Fibroblast of skin of right quadriceps (primary cell): ENCODE measurements at regions not wholly inside any gene's neighbourhood (a gene's known extent, or its start where the extent isn't known, plus 50 kb on each side); places are given as distances from the start of the nearest gene placed in this dataset.
A peak's percentile ranks its signal among the peaks of the same experiment; 100 is the strongest.
"Not testable (repeated sequence)": the region's sequence is repeated elsewhere in the genome, so short reads cannot be mapped to it uniquely, and the experiment has no call there.

Source experiments
- DNase-seq: peaks from one replicate; pipeline ENCODE4 v3.0.0-alpha.2; 2013

DNA sequence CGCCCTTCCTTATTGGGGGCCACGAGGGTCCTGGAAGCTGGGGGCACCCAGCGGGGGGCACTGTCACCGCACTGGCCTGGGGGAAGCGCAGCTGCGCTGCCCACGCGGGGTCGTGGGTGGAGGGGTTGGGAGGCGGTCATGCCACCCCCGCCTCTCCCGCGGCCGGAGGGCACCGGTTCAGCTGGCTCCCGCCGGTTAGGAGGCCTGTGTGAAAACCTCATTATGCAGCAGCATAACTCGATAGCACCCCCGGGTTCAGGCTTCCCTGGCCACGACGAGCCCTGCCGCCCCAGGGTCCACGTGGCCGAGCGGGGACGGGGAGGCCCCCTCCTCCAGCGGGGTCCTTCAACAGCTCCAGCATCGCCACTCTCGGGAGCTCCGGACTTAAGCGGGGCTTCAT is 91.2 kb upstream of the ERCC6L2 start:
- no peak for DNase-seq

DNA sequence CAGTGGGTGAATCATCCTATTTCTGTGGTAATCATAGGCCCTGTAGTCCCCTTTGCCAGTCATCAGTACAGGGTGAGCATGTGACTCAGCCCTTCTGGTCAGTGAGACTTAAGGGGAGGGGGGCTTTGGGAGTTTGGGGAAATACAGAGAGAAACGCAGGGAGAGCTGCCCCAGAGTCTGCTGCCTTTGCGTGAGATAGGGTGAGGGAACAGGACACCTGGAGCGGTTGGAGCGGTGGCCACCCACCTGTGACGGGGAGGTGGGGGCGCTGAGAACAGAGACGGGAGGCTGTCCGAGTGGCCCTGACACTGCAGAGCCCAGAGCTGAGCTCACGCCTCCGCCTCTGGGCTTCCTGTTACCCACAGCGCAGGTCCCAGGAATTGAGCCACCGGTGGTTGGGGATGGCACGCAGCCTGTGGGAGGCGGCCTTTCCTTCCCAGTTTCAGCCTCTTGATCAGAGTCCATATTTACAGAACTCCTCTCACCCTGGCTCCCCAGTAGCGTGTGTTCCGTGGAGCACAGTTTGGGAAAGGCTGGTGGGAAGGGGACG is 92.0 kb upstream of the ERCC6L2 start:
- peak; percentile 50 for DNase-seq

DNA sequence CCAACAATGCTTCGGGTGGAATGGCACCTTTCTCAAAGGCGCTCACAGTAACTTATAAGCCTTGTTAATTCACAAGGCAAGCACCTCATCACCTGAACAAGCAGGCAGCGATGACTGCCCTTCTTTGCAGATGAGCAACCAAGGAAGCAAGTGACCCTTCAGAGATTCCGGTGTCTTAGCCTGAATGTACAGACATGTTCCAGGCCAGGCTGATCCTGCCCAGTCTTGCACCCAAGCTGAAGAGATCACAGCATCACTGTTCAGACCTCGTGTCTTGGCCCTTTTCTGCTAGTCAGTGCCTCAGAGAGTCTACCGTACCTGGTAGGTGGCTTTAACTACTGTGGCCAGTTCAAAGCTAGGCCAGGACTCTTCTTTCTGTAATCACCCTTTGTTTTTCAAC is 94.7 kb upstream of the ERCC6L2 start:
- DNase-seq, result no peak

DNA sequence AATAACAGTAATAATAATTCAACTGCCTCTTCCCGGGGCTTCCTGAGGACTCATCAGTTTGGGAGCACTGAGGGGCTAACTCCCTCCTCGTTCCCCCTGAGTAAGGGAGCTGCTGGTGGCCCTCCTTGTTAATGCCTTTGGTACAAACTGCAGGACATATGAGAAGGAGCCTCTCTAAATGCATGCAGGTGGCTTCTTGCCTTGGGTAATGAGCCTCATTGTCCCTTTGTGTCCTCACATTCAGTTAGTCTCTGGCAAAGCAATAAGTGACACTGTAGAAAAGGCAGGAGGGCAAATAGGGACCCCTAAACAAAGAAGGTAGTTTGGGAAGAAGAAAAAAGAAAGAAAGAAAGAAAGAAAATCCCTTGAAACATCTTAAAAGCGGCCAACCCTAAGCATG is 95.4 kb upstream of the ERCC6L2 start:
- no peak for DNase-seq

DNA sequence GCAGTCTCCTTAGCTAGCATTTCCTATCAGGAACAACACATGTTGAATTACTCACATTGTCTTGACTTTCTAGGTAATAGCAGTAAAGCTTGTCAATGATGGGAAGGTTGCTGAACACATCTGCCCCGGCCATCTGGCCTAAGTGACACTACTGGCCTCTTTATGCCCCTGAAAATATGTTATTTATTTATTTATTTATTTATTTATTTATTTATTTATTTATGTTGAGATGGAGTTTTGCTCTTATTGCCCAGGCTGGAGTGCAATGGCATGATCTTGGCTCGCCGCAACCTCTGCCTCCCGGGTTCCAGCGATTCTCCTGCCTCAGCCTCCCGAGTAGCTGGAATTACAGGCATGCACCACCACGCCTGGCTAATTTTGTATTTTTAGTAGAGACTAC is 95.9 kb upstream of the ERCC6L2 start:
- not testable (repeated sequence) for DNase-seq

DNA sequence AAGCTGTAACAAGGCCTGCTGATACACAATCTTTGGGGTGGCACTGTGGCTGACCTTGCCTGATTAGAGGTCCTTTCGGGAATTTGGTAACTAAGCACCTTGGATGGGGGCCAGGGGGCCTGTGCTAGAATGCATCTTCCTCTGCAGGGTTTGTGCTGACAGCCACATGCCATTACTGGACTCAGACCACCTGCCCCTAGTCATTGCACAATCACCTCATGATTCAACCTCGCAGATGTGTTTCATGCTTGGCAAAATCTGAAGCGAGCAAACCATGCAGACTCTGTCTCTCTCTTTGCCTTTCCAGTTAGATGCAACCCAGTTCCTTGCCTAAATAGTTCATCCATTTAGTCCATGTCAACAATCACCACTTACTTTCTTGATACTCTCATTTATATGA is 96.5 kb upstream of the ERCC6L2 start:
- DNase-seq, result peak; percentile 77

DNA sequence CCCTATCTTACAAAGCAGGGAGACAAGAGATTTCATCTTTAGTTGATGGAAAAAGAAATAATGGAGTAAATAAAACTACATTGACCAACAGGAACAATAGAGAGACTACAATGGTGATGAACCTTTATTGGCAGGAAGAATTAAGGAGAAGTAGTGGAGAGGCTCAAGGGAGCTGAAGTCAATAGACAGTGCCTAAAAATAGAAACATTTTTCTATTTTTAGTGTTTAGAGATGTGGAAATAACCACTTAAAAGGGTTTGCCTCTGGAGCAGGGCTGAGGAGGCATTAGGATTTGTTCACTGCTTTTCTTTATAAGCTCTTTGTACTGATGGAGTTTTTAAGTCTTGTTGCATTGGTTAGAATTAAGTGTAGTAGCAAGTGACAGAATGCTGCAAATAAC is 98.4 kb upstream of the ERCC6L2 start:
- no peak for DNase-seq

DNA sequence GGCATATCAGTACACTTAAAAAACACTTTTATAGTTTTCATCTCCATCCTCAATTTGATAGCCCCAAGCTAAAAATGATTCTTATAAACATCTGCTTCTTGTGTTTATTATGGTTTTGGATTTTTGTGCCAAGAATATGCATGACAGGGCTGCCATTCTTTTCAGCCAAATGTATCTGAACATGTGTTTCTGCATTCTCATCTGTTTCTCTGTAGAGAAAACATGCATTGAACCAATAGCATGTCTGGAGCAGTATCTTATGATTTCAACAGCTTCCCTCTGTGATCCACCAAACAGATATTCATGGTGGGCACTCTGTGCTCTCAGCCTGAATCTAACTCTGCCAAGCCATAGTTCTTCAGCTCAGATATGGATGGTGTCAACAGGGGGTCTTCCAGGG is 99.3 kb upstream of the ERCC6L2 start:
- DNase-seq, result peak; percentile 31

DNA sequence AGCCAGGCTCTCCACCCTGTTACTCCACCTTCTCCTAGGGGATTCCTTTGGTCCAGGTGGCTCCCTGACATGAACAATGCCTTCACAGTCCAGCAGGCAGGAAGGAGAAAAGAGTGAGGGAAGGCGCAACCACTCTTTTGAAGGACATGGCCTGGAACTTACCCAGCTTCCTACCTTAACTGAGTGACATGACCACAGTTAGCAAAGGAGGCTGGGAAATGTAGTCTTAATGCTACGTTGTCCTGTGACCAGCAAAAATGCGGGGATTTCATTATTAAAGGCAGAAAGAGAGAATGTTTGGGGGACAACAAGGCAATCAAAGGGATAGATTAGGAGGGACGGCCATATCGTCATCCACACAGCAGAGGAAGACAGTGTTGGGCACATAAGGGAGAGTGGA is 100.3 kb upstream of the ERCC6L2 start:
- no peak for DNase-seq

DNA sequence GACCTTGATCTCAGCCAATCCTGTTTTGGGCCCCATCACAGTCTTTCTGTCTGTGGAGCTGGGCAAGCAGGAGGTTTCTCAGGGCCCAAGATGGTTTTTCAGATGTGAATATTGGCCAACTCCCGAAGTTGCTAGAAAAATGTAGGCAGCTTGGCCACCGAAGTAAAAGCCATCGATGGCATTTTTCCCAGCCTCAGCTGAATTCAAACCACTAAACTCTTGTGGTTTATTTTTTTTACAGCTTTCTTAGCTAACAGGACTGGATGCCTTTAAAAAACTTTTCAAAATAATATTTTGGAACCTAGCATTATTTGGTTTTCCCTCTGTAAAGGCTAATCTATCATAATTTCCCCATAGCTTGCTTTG is 102.5 kb upstream of the ERCC6L2 start:
- peak; percentile 74 for DNase-seq

DNA sequence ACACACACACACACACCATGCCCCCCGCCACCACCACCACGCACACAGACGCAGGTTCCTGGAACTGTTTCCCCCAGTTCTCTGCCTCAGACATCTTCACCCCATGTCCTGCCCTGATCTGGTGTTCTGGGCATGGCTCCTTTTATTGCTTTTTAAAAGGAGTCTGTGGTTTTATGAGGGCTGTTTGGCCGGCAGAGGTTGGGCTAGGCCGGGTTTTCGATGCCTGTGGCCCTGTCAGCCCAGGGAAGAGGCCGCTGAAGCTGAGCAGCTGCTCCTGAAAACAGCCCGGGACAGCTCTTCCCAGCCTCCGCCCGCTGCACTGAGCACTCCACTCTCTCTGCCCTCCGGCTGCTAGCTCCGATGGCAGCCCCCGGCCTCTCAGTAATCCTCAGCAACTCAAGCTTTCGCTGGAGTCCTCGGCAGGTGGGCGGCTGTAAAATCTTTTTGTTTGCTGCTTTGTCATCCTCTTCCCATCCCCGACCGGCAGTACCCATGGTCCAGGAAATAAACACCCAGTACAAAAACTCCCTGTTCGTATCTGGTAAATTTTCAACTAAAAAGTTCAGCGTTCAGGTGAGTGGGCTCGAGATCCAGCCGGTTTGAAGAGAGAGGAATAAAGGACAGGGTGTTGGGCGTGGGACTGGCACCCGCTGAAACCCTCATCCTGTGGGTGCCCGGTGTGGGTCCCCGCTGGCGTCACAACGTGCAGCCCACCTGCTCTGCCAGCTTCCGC is 103.0 kb upstream of the ERCC6L2 start:
- DNase-seq, result peak; percentile 25

DNA sequence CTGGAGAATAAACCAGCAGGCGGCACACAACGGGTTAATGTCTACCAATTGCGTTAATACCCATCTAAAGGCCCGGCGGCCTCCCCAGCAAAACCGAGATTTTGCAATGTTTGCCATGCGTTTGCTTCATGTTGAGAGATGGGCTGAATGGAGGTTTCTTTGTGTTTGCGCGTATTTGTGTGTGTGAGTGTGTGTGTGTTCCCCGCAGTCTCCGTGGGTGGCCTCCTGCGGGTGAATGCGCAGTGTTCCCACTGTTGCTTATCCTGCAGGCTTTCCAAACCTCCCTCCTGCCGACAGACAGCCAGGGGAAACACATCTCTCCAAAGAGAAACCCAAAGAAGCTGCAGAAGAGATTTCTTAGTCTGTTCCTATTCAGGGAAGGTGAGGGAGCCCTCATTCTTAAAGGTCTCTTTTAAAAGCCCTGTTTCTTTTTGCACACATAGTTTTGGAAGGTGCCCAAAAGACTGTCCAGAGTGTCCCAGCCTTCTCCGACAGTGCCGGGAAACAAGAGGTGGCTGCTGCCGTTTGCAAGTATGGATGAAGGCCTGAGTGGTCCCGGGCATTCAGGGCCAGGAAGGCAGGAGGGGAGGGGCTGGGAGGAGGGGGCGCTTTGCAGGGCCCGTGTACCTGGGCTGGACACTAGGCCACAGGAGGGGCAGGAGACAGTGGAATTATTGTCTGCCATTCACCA is 103.8 kb upstream of the ERCC6L2 start:
- peak; percentile 60 for DNase-seq

DNA sequence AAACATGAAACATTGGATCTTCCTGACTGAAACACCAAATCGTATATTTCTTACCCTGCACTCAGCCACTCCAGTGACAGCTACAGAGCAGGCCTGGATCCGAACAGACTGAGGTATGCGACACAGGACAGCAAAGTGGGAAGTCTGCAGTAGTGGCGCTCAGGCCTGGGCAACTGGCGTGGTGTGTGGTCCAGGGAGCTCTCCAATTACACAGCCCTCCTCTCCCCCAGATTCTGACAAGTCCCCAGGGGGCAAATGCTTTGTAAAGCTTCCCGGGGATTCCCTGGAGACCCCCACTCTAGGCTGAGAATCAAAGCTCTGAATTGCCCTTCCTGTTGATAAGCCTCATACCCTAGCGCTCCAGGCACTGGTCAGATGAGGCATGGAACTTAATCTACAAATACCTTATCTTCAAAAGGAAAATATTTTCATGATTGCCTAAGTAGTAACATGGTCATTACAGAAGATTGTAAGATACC is 104.8 kb upstream of the ERCC6L2 start:
- no peak for DNase-seq

DNA sequence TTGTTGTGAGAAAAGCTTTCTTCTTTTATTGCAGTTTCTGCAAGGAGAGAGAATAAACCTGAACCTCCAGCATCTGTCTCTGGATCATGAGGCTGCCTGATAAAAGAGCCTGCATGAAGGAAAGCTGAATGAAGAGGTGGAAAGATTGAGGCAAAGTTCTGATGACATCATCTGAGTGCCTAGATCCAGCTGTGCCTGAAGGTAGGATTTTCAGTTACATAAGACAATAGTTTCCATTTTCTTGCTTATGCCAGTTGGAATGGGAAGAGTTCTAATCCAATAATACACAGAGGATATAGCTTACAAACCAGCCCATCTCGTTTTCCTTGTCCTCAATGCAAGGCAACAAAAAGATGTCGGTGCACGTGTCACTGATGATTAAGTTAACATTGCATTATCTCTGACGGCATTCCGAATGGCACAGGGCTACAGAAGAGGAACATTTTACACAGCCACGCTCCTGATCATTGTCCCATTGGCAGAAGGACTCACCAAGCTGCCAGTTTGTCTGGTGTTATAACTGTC is 105.5 kb upstream of the ERCC6L2 start:
- no peak for DNase-seq

DNA sequence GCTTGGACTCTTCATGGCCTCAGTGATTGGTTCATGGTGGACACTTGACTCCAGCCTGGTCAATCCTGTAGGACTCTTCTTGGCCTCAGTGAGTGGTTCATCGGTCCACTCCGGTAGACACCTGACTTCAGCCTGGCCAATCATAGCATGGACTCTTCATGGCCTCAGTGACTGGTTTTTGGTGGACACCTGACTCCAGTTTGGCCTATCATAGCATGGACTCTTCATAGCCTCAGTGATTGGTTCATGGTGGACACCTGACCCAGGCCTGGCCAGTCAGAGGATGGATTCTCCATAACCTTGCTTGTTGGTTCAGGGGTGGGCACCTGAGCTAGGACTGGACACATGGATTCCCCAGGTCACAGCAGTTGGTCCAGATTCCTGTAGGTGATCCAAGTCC is 106.0 kb upstream of the ERCC6L2 start:
- DNase-seq, result no peak

DNA sequence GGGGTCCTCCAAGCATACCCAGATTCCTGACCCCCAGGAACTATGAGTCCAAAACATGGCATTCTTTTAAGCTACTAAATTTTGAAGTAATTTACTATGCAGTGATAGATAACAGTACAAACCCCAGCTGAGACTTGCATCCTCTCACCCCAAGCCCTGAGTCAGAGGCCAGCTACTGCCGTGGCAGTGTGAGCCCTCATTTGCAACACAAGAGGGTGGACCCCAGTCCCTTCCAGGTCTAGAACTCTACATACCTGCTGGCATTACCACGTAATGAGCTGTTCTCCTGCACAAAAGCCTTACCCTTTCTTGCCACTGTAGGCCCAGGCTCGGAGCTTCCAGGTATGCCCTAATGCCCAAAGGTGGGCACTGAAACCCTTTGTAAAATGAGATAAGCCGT is 108.6 kb upstream of the ERCC6L2 start:
- DNase-seq, result no peak

DNA sequence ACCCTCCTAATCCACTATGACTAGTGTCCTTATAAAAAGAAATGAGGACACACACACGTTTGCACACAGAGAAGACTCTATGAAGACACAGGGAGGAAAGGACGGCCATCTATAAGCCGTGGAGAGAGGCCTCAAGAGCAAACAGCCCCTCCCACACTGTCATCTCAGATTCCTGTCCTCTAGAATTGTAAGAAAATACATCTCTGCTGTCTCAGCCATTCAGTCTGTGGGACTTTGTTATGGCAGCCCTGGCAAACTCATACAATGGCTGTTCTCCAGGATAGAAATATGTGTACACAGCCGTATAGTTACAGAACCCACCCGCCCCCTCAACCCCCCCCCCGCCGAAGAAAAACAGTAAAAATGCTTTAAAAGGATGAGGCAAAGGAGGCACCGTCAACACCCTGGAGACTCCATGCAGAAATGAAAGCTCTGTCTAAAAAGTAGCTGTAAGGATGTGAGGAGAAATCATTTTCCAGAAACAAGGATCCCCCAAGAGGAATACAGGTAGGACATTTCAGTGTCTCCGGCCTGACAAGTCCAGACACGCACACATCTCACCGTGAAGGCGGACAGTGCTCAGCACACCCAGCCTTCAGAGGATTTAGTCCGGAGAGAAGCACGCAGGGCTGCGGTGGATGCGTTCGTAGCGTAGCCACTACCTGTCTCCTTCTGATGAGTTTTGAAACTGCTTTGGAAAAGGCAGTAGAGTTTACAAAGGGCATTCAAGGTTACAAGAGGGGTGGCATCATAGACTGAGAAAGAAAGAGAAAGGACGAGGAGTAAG is 110.8 kb upstream of the ERCC6L2 start:
- no peak for DNase-seq

DNA sequence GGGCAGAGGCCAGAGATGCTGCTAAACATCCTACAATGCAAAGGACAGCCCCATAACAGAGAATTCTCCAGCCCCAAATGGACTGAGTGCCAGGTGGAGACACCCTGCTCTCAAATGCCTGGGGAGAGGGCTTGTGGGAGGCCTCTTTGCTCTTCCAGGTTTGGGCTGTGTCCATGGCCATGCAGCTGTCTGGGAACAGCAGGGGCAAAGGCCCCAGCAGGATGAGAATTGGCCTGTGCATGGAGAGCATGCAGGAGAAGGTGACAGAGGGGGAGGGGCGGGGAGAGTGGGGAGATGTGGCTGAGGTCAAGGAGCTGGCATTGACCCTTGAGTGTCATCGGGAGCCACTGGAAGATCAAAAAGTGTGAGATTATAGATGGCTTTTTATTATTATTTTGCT is 111.5 kb upstream of the ERCC6L2 start:
- no peak for DNase-seq

DNA sequence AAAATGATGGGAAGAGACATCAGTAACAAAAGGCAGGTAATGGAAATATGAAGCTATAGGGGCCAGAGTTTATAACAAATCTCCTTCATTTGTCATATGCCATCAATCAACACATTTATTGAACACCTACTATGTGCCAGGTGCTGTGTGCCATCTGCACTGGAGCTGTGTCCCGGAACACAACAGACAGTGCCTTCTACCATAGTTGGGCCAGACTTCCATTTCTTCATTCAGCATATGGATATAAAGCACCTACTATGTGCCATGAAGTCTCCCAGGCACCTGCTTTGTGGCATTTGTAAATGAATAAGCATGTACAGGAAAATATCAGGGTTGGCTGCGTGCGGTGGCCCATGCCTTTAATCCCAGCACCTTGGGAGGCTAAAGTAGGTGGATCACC is 112.5 kb upstream of the ERCC6L2 start:
- no peak for DNase-seq

DNA sequence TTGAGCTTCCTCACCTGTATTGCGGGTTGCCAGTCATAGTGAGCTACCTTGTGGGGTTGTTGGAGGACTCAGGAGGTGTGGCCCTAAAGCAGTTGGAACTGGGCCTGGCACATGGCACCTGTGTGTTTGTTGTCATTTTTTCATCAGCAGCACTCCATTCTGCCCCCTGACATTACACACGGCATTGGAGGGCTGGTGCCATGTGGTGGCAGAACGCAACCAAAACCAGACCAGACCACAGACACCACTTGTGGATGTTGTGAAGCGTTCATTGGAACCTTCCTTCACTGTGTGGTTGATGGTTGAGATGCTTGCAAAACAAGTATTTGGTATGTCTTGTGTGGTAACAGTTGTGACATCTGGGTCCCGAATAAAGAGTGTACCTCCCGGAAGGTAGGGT is 113.2 kb upstream of the ERCC6L2 start:
- no peak for DNase-seq

DNA sequence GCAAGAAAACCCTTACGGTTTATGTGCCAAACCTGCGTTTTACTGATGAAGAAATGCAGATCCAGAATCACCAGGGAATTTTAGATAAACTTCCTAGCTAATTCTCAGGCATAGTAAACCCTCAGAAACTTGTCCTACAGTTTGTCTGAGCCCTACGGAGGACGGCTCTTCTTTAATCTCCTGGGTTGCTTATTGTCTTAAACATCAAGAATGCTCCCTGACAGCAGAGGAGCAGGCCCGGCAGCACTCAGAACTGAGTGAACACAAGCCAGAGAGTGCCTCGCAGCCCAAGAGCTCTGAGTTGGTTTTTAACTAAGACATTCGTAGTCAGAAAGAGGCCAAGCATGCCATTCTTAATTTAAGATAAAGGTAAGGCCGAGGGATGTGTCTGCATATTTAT is 114.7 kb upstream of the ERCC6L2 start:
- DNase-seq, result no peak

DNA sequence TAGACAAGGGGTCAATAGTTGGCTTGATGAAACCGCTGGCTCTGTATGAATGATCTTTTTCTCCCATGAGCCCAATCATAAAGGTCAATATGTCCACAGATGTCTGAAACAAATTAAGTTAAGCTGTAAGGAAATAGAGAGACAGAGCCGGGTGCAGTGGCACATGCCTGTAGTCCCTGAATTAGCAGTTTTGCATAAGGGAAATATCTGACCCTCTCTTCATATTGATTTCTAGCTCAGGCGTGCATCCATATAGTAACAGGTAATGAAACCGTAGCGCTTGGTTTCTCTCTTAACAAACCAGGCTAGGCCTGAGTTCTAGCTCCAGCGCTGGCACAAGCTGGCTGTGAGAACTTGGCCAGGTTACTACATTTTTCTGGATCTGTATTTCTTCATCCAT is 118.1 kb upstream of the ERCC6L2 start:
- no peak for DNase-seq

DNA sequence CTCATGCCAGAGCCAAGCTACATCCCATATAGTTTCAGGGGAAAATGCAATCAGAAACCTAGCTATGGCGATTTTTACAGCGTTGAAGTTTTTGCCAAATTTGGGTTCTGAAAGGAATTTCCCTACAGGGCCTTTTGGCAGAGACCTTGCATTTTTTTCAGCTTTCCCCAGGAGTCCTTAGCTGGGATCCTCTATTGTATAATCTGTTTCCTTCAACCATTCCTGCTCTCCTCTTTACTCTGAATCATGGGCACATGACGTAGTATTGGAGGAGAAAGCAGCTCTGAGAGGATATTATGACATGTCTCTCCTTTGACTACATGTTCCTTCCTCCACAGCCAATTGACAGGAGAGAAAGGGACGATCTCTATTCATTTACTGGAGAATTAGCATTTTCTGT is 118.5 kb upstream of the ERCC6L2 start:
- DNase-seq, result peak; percentile 83
